GM12864 (cell line): ENCODE measurements at regions not wholly inside any gene's neighbourhood (a gene's known extent, or its start where the extent isn't known, plus 50 kb on each side); places are given as distances from the start of the nearest gene placed in this dataset.

ENCODE experiments used
- DNase-seq: peaks from one replicate; pipeline ENCODE4 v3.0.0-alpha.2; 2011; ENCODE audit warnings: low read depth
- H3K4me3 ChIP-seq: 2 replicates; pipeline ENCODE4 v1.5.1; 2011; ENCODE audit warnings: mild to moderate bottlenecking, low read depth, low read length, control low read depth
- TF ChIP-seq, protein P1 (sequence below): IDR thresholded peaks from 2 replicates; pipeline ENCODE4 v1.5.1; 2011; ENCODE audit warnings: low read depth, mild to moderate bottlenecking, moderate library complexity, low read length, control low read depth, inconsistent platforms; ENCODE audit errors: missing control alignments

DNA sequence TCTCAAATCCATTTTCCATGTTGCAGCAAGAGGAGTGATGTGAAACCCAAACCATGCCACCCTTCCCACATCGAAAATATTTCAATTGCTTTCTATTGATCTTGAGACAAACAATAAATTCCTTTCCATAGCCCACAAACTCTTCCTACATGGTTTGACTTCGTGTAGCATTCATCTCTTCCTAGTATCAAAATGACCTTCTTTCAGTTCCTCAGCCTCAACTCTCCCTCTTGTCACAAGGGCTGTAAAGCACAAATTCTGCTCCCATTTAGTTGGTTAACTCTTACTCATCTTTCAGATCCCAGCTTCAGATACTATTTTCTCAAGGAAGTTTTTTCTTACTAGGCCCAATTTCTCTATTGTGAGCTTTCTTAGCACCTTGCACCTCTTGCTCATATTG, 99.0 kb downstream of the ZNF281 start:
- H3K4me3 ChIP-seq: no peak overlapping the region
- DNase-seq: no peak
- TF ChIP-seq, protein P1, sequence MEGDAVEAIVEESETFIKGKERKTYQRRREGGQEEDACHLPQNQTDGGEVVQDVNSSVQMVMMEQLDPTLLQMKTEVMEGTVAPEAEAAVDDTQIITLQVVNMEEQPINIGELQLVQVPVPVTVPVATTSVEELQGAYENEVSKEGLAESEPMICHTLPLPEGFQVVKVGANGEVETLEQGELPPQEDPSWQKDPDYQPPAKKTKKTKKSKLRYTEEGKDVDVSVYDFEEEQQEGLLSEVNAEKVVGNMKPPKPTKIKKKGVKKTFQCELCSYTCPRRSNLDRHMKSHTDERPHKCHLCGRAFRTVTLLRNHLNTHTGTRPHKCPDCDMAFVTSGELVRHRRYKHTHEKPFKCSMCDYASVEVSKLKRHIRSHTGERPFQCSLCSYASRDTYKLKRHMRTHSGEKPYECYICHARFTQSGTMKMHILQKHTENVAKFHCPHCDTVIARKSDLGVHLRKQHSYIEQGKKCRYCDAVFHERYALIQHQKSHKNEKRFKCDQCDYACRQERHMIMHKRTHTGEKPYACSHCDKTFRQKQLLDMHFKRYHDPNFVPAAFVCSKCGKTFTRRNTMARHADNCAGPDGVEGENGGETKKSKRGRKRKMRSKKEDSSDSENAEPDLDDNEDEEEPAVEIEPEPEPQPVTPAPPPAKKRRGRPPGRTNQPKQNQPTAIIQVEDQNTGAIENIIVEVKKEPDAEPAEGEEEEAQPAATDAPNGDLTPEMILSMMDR: no peak

DNA sequence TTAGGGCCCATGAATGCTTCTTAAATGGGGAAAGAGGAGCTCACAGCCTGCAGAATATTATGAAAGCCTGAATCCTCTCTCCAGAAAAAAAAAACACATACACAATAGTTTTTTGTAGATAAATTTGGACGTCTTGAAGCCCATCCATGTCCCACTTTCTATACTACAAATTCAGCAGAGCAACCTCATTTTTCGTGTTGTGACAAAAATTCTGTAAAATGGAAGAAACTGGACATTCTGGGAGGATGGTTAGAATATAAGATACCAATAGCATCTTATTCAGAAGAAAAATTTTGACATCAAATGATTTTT, 102.1 kb downstream of the ZNF281 start:
- no peak overlapping the region for H3K4me3 ChIP-seq
- TF ChIP-seq, protein P1: no peak
- no peak for DNase-seq

DNA sequence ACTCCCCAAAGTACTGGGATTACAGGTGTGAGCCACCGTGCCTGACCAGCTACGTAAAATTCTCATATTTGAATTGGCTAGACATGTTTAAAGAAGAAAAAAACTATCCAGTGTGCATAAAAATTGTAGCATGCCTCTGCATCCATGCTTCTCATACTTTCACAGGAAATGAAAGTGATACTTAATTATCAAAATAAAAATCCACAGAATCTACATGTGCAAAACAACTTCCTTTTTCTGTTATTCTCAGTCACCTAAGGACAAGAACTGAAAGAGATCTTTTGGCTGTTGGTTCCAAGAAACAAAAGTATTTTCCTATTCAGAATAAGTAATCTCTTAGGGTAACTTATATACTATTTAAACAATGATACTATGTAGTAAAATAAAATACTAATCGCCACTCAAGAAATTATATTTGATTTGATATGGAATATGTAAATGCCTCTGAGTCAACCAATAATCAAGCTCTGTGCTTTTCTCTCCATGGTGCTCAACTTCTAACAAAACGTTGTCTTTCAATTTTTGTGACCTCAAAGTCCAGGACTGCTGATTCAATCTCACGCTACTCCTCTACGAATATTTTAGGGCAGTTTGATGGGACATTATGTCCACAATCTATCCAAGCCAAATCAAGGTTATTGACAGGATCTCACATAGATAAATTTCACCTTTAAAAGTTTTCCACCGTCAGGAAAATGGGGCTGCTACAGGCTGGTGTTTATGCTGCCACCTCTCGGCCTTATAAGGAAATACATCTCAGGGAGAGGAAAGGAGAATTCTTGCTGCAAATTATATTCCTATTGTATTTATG, 102.7 kb downstream of the ZNF281 start:
- TF ChIP-seq, protein P1: peak; percentile 77
- no peak for DNase-seq
- H3K4me3 ChIP-seq: no peak overlapping the region; the same call in 1 of the 2 replicates

DNA sequence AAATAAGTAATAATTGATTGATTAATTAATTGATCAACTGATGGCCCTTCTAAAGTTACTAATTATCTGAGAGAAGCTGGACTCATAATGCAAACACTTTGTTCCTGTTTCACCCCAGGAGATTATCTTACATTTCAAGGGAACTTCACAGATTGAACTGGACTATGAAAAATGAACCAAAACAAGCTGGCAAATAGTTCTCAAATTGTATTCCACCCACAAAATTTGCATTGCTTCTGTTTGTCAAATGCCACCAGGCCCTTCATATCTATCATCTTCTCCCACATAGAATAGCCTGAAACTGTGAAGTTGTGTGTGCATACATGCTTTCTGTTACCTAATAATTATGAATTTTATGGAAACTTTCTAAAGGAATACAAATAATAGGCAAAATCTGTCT, 104.0 kb downstream of the ZNF281 start:
- no peak overlapping the region for H3K4me3 ChIP-seq
- TF ChIP-seq, protein P1: no peak
- no peak for DNase-seq

DNA sequence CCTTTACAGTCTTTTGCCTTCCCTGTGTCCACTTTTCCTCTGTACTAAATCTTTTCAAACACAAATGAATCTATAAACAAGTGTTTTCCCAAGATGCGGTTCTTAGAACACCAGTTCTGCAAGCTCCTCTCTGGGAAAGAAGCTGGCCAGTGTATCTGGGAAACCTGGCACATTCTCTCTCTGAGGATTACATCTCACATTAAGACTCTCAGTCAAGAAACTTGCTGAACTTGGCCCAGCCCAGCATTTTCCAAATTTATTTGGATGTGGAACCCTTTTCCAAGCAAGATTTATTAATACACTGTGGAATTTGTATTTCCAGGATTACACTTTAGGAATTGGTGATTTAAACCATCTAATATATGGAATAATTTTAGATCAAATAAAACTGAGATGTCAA, 105.7 kb downstream of the ZNF281 start:
- TF ChIP-seq, protein P1: no peak
- no peak overlapping the region for H3K4me3 ChIP-seq
- DNase-seq: no peak

DNA sequence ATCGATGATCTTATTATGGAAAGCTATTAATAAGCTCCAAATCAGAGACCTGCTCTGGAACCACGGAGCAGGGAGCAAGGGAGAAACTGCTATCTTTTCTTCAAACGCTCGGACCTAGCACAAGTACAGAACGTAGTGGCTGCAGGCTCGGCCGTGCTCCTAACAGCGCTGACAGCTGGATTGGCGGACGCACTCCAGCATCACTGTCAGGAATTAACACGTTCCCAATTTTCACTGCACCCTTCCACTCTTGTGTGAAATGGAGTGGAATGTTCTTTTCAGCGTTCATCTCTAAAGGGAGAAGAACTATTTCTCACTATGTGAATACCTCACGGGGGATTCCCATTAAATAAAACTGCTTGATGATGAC, 106.9 kb downstream of the ZNF281 start:
- TF ChIP-seq, protein P1: no peak
- no peak for DNase-seq
- peak overlapping the region; percentile 80 for H3K4me3 ChIP-seq
